ENCODE measurements at regions not wholly inside any gene's neighbourhood (a gene's known extent, or its start where the extent isn't known, plus 50 kb on each side); places are given as distances from the start of the nearest gene placed in this dataset.

DNA sequence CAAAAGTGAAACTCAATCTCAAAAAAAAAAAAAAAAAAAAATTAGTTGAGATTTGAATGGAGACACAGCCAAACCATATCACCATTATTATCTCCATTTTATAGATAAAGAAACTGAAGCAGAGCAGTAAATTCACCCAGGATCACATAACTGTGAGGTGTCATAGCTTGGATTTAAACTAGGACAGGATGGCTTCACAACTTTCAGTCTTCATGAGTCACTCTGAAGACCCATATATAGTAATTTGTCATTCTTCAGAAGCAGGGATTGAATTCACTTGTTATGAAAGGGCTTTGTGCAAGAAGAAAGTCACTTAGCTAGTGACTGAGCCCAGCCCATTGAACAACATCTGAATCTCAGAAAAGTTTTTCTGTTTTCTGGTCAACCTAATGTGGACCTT is 60.5 kb upstream of the LRIG1 start (continued):
- TF ChIP-seq, protein P1, sequence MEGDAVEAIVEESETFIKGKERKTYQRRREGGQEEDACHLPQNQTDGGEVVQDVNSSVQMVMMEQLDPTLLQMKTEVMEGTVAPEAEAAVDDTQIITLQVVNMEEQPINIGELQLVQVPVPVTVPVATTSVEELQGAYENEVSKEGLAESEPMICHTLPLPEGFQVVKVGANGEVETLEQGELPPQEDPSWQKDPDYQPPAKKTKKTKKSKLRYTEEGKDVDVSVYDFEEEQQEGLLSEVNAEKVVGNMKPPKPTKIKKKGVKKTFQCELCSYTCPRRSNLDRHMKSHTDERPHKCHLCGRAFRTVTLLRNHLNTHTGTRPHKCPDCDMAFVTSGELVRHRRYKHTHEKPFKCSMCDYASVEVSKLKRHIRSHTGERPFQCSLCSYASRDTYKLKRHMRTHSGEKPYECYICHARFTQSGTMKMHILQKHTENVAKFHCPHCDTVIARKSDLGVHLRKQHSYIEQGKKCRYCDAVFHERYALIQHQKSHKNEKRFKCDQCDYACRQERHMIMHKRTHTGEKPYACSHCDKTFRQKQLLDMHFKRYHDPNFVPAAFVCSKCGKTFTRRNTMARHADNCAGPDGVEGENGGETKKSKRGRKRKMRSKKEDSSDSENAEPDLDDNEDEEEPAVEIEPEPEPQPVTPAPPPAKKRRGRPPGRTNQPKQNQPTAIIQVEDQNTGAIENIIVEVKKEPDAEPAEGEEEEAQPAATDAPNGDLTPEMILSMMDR (IDR thresholded peaks at IDR 0.05 in 2 of 3, conservative IDR thresholded peaks at IDR 0.05 in 1 of 3; ENCODE audit: borderline replicate concordance in 1 of 3, insufficient read depth in 1 of 3, low read depth in 2 of 3, low read length in 2 of 3) = no peak
- TF ChIP-seq SRF (IDR thresholded peaks at IDR 0.05; ENCODE audit: low read depth) = no peak
- no peak for TF ChIP-seq EZH2phosphoT487 (IDR thresholded peaks at IDR 0.05; ENCODE audit: borderline replicate concordance)
- no peak for TF ChIP-seq CBX3 (IDR thresholded peaks at IDR 0.05; ENCODE audit: low read depth)
- no peak for TF ChIP-seq POLR2A (IDR thresholded peaks at IDR 0.05; ENCODE audit: borderline replicate concordance, extremely low read depth, insufficient read depth, insufficient read length)

GRCh38 chr3:66565301-66565700 is 64.5 kb upstream of the LRIG1 start:
- POLR2A ChIA-PET = no interaction called here
- CTCF ChIA-PET = no interaction called here
- H3K4me1 ChIP-seq (ENCODE audit: control insufficient read depth in 1 of 2, insufficient read depth in 2 of 2, low read length in 2 of 2) = no peaks in the 10 kb centered on the region
- TF ChIP-seq FOSL1 (IDR thresholded peaks at IDR 0.05; ENCODE audit: low read depth) = no peak
- no peak for TF ChIP-seq SP1 (IDR thresholded peaks at IDR 0.05; ENCODE audit: low read depth)
- no peak for TF ChIP-seq SIN3A (IDR thresholded peaks at IDR 0.05; ENCODE audit: low read depth)
- TF ChIP-seq, protein P2, sequence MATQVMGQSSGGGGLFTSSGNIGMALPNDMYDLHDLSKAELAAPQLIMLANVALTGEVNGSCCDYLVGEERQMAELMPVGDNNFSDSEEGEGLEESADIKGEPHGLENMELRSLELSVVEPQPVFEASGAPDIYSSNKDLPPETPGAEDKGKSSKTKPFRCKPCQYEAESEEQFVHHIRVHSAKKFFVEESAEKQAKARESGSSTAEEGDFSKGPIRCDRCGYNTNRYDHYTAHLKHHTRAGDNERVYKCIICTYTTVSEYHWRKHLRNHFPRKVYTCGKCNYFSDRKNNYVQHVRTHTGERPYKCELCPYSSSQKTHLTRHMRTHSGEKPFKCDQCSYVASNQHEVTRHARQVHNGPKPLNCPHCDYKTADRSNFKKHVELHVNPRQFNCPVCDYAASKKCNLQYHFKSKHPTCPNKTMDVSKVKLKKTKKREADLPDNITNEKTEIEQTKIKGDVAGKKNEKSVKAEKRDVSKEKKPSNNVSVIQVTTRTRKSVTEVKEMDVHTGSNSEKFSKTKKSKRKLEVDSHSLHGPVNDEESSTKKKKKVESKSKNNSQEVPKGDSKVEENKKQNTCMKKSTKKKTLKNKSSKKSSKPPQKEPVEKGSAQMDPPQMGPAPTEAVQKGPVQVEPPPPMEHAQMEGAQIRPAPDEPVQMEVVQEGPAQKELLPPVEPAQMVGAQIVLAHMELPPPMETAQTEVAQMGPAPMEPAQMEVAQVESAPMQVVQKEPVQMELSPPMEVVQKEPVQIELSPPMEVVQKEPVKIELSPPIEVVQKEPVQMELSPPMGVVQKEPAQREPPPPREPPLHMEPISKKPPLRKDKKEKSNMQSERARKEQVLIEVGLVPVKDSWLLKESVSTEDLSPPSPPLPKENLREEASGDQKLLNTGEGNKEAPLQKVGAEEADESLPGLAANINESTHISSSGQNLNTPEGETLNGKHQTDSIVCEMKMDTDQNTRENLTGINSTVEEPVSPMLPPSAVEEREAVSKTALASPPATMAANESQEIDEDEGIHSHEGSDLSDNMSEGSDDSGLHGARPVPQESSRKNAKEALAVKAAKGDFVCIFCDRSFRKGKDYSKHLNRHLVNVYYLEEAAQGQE (IDR thresholded peaks at IDR 0.05; ENCODE audit: low read depth) = no peak
- TF ChIP-seq, protein P1 (IDR thresholded peaks at IDR 0.05 in 2 of 3, conservative IDR thresholded peaks at IDR 0.05 in 1 of 3; ENCODE audit: borderline replicate concordance in 1 of 3, insufficient read depth in 1 of 3, low read depth in 2 of 3, low read length in 2 of 3) = no peak
- no peak for TF ChIP-seq JUND (IDR thresholded peaks at IDR 0.05)
- TF ChIP-seq EZH2 (IDR thresholded peaks at IDR 0.05) = no peak
- TF ChIP-seq, protein P3, sequence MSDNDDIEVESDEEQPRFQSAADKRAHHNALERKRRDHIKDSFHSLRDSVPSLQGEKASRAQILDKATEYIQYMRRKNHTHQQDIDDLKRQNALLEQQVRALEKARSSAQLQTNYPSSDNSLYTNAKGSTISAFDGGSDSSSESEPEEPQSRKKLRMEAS (IDR thresholded peaks at IDR 0.05) = no peak
- no peak for TF ChIP-seq SRF (IDR thresholded peaks at IDR 0.05; ENCODE audit: low read depth)
- TF ChIP-seq, protein P4, sequence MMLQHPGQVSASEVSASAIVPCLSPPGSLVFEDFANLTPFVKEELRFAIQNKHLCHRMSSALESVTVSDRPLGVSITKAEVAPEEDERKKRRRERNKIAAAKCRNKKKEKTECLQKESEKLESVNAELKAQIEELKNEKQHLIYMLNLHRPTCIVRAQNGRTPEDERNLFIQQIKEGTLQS (IDR thresholded peaks at IDR 0.05) = no peak
- no peak for TF ChIP-seq CBX3 (IDR thresholded peaks at IDR 0.05; ENCODE audit: low read depth)
- TF ChIP-seq ELF1 (IDR thresholded peaks at IDR 0.05; ENCODE audit: borderline replicate concordance, low read depth) = no peak
- TF ChIP-seq TCF7L2 (IDR thresholded peaks at IDR 0.05; ENCODE audit: borderline replicate concordance, extremely low read depth, insufficient read depth, insufficient read length) = no peak
- TF ChIP-seq YY1 (IDR thresholded peaks at IDR 0.05; ENCODE audit: extremely low read depth, insufficient replicate concordance, low read depth, low read length) = no peak
- no peak for TF ChIP-seq EZH2phosphoT487 (IDR thresholded peaks at IDR 0.05; ENCODE audit: borderline replicate concordance)
- TF ChIP-seq POLR2A (IDR thresholded peaks at IDR 0.05; ENCODE audit: borderline replicate concordance, extremely low read depth, insufficient read depth, insufficient read length) = no peak
- TF ChIP-seq CEBPB (IDR thresholded peaks at IDR 0.05; ENCODE audit: low read depth) = no peak

More at GRCh38 chr3:66565301-66565700, 64.5 kb upstream of the LRIG1 start:
- H3K9me3 ChIP-seq (ENCODE audit: control insufficient read depth in 1 of 2, insufficient read depth in 1 of 2, low read depth in 1 of 2, low read length in 2 of 2) = no peaks in the 10 kb centered on the region
- no TSS peak for BruUV-seq (replicated peaks)
- no peak overlapping the region for H2AFZ ChIP-seq (ENCODE audit: low read depth, low read length, poor library complexity, severe bottlenecking)
- no peak overlapping the region for H3K4me2 ChIP-seq (ENCODE audit: low read length)
- ATAC-seq = no peak
- no peaks in the 10 kb centered on the region for H3K27me3 ChIP-seq (ENCODE audit: insufficient read depth, low read length)
- intact Hi-C loops (cut with micrococcal nuclease) = no loop called here
- H3K36me3 ChIP-seq (ENCODE audit: control insufficient read depth in 1 of 2, insufficient read depth in 2 of 2, low read length in 2 of 2) = no peaks in the 10 kb centered on the region
- no peak overlapping the region for H3K9ac ChIP-seq (ENCODE audit: low read length)
- no peak overlapping the region for H3K4me3 ChIP-seq (replicated peaks in 1 of 2; ENCODE audit: low read depth in 1 of 2, low read length in 2 of 2)
- RAD21 ChIA-PET (ENCODE audit: low non-redundant PET in 1 of 2, low total read pairs in 2 of 2, uncharacterized antibody in 2 of 2, unreplicated experiment in 2 of 2) = no interaction called here
- H3K9me2 ChIP-seq (ENCODE audit: insufficient read depth) = no peaks in the 10 kb centered on the region
- no peaks in the 10 kb centered on the region for H3K79me2 ChIP-seq (ENCODE audit: insufficient read depth, low read length)
- no peak for DNase-seq (ENCODE audit: low read depth, low spot score)
- H4K20me1 ChIP-seq (ENCODE audit: insufficient read depth) = no peaks in the 10 kb centered on the region
- no peak overlapping the region for H3K27ac ChIP-seq (ENCODE audit: low read depth, low read length)

All from HCT116 (cell line).